HG03439 (cell line): ENCODE measurements at regions not wholly inside any gene's neighbourhood (a gene's known extent, or its start where the extent isn't known, plus 50 kb on each side); places are given as distances from the start of the nearest gene placed in this dataset.

Source experiments
- ATAC-seq: cut with Tn5 transposase; IDR thresholded peaks from one replicate; pipeline ENCODE4 v1.9.1; 2021; ENCODE audit warnings: mild to moderate bottlenecking, moderate library complexity; ENCODE audit not compliant: unreplicated experiment

- ATAC-seq: no peak
Observed at GRCh38 chr10:117635826-117636225, 93.3 kb downstream of the EMX2 start.

DNA sequence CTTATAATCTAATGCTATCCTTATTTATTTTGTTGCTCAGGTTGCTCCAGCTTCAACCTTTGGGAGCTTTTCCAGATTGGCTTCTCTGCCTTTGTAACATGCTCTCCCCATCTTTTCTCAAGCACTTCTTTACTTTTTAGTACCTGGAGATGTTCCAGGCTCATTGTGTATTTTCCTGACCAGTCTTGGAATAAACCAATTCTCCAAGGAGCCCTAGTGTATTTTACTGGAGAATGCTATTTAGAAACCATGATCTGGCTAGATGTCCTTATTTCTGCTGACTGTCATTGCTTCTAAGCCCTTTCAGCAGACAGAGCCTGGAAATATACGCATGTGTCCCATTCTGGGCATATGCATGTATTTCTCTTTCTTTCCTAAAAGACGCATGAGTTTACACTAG is 95.7 kb downstream of the EMX2 start:
- ATAC-seq: no peak

DNA sequence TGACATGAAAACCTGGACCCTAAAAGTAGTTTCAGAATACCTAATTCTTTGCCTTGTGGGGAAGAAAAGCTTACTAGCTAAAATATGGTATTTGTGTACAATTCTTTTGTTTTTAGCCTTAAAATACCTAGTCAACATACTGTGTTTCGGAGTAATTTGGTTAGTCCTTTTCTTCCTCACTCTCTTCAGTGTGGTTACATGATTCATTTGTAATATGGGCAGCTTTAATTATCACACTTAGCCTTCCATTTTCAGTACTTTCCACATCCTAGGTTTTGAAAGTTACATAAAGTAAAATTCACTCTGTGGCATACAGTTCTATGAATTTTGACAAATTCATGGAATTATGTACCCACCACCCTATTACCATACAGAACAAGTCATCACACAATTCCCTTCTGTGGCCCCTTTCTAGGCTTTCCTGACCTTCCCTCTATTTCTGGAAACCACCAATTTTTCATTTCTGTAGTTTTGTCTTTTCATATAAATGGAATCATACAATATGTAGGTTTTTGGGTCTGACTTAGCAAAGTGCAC is 96.2 kb downstream of the EMX2 start:
- no peak for ATAC-seq

DNA sequence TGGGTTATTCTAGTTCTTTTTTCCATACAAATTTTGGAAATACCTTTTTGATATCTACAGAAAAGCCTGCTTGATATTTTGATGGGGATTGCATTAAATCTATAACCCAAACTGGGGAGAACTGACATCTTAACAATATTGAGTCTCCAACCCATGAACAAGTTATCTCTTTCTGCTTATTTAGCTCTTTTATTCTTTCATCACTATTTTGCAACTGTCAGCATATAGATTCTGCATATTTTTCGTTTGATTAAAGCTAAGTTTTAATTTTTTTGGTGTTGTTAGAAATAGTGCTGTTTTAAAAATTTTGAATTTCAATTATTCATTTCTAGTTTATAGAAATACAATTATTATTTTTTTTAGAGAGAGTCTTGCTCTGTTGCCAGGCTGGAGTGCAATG is 97.9 kb downstream of the EMX2 start:
- no peak for ATAC-seq

- ATAC-seq: no peak
Observed at GRCh38 chr10:117646718-117647117, 104.2 kb downstream of the EMX2 start.

DNA sequence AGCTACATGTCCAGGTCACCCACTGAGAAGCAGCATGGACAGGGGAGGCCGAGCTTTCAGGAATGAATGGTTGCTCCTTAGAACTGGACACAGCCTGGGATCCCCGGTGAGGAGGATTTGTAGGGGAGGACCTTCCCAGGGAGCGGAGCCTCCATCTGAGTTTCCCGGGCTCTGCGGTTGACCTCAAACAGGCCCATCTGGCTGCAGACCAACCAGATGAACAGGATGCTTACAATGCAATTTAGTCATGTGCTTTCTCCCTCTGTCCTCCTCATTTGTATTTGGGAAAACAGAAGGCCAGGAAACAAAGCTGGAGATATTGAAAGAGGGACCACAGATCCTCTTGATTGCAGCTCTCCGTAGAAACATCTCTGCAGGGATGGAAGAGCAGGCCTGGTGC is 104.8 kb downstream of the EMX2 start:
- no peak for ATAC-seq

DNA sequence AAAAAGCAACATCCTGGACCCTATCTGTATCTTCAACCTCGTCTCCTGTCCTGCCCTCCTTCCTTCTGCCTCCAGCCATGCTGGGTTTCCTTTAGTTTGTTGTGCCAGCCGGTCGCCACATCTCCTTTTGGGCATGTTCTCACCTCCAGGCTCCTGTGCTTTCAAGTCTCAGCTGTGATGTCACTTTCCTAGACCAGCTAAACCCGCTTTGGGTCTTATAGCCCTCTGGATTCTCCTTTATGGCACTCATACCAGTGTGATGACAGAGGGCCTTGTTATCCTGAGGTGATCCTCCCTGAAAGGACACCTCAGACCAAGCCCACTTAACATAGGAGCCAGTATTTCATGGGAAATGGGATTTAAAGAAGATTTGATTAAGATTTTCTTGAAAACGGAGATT is 108.6 kb downstream of the EMX2 start:
- no peak for ATAC-seq

DNA sequence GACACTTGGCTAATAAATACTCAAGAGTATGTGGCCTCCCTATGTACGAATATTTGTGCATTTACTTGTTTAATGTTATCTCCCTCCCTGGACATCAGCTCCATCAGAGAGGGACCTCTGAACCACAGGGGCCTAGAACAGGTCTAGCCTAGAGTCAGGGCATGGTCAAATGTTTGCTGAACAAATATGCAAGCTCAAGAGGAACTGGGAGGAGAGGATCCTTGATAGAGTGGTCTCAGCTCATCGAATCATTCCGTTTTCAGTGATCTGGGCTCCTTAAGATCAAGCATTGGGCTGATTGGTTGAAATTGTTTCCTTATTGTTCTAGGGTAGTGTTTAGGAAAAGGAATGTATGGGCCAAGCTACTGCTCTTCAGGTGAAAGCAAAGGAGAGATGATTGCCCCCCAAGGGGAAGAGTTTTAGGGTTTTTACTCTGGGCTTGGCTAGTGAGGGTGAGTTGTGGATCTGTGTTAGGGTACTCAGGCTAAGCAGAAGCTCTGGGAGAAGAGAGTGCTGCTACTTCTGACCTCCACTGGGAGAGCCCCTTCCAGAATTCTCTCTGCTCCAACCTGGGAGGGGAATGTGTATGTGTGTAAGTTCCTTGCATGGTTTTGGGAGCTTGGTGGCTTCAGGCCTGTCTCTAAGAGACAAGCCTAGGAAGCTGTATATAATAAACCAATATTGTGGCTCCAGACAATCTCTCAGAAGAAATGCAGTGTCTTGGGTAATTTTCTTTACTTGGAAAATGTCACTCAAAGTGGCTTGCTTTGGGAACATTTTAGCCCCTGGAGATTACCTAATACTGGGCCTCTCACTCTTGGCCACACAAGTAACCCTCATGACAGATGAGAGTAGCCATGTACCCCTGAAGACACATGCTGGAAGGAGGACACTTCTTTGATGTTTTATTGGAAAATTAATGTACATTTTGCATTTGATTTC is 110.0 kb downstream of the EMX2 start:
- ATAC-seq: peak; percentile 22

DNA sequence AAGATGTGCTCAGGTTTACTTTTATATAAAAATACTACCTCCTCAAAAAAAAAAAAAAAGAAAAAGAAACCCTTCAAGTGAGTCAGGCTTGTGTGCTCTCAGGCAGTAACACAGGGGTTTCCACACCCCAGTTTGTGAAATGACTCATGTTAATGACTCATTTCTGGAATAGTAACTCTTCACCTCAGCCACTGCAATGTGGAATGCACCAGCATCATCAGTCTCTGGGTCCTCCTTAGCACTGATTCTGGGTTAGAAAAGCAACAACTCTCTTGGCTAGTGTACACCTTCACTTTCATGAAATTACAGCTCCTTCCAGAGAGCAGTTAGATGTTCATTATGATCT is 110.6 kb downstream of the EMX2 start:
- ATAC-seq: peak; percentile 89

DNA sequence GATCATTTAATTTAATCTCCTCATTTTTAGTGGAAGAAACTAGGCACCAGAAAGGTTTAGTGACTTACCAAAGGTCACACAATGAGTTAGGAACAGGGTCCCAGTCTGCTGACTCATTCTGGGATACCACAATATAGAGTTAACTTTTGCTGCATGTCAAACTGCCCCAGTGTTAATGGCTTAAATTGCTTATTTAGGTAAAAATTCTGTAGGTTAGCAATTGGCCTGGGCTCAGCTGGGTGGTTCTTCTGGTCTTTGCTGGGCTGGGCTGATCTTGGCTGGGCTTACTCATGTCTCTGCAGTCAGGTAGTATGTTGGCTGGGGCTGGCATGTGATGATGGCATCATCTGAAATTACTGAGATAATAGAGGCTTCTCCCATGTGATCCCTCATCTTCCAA is 111.6 kb downstream of the EMX2 start:
- ATAC-seq: no peak

- ATAC-seq: peak; percentile 81
Observed at GRCh38 chr10:117656385-117657367, 114.1 kb downstream of the EMX2 start.

DNA sequence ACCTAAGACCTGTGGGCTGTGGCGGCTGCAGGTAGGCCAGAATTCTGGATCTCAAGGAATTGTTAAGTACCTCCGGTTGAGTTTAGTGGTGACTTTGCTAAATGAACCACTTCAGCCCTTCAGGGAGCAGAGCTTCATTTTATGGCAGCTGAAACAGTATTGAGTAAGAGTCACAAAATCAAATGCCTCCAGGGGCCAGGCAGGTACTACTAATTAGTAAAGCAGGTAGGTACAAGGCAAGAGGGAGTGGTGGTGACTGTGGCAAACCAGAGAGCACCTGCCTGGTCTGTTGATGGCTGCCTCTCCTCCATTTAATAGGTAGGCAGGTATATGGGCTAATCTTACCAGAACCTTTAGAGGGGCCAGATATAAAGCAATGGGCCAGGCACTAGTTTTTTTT is 118.8 kb downstream of the EMX2 start:
- ATAC-seq: no peak

DNA sequence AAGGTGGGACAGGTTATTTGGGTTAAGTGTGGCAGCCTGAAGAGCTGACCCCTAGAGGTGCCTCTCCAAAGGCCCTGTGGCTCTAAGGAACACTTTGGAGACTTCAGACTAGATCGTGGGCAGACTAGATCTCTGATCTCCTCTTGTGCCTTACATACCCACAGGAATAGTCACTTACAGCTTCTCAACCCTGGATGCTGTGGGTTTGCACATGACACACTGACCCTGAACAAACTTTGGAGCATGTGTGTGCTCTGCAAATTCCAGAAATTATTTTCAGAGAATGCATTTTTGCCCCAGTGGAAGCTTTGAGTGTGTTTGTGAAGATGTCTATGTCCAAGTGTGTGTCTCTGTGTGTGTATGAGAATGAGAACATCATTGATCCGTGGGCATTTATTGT is 119.6 kb downstream of the EMX2 start:
- no peak for ATAC-seq

GRCh38 chr10:117662751-117663540 is 120.4 kb downstream of the EMX2 start:
- ATAC-seq: no peak

GRCh38 chr10:117663750-117664149 is 121.2 kb downstream of the EMX2 start:
- peak; percentile 99 for ATAC-seq

DNA sequence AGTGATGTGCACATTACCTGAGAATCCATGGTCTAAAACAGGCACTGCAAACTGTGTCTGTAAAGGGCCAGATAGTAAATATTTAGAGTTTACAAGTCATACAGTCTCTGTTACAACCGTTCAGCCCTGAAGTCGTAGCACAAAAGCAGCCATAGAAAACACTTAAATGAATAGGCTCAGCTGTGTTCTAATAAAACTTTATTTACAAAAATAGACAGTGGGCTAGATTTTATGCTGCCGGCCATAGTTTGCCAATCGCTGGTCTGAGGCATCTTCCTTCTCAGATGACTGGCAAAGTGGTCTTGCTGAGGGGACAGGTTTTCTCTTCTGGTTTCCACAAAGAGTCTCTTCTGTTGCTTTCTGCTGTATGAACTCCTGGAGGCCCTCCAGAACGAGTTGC is 121.7 kb downstream of the EMX2 start:
- no peak for ATAC-seq

- ATAC-seq: no peak
Observed at GRCh38 chr10:117666166-117666565, 123.6 kb downstream of the EMX2 start.

DNA sequence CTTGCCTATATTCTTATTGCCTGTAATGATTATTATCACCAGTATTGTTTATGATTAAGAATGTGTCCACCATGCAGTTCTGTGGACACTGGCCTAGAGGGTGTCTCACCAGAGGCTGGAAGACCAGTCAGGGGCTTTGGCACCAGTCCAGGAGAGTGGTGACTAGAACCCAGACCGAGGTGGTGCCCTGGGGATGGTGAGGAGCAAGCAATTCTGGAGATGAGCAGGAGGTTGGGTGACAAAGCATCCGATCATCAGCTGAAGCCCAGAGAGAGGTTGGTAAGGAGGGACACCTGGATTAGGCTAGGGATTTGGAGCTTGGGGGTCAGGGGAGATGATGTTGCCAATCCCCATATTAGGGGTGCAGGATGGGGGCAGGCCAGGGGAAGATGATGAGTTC is 124.4 kb downstream of the EMX2 start:
- no peak for ATAC-seq

DNA sequence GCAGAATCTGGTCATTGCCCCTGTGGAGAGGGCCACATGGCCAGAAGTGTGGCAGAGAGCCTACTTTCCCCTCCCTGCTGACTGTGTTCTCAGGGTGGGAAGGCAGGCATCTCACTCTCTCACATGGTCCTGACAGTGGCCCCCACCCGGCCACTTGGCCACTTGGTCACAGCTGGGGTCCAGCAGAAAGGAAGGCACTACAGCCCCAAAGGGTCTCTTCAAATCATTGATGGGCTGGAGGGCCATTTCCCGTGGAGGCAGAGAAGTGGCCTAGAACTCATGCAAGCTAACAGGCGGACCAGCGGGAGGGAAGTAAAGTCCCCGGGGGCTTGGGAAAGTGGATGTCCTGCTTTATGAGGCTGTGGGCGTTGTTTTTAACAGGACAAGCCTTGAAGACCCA is 125.3 kb downstream of the EMX2 start:
- ATAC-seq: no peak

DNA sequence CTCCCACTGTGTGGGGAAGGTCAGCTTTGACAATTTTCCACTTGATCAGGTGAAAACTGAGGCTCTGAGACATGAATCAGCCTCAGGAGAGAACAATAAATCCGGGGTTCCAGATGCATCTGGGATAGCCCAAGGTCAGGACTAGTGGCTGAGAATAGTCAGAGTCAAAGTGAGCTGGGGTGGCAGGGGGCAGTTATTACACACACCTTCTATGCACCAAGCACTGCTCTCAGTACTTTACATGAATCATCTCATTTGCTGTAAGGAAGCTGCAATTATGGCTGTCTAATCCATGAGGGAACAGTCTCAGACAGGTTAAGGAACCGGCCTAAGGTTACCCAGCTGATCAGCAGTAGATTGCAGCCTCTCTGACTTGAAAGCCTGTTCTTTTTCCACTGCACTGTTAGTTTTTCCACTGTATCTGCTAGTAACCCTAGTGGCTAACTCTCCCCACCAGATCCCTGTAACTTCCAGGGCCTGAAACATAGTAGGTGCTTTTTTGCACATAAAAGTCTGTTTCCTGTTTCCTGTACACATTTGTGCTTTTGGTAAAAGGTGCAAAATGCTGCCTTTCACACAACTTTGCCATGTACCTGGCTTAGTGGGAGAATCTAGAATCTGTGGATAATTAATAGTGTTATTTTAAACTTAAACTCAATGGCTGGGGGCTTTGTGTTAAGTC is 125.9 kb downstream of the EMX2 start:
- no peak for ATAC-seq
